Esophagus squamous epithelium (tissue), 5 donors: ENCODE measurements at regions not wholly inside any gene's neighbourhood (a gene's known extent, or its start where the extent isn't known, plus 50 kb on each side); places are given as distances from the start of the nearest gene placed in this dataset.

ENCODE experiments used
- DNase-seq: peaks from one replicate; lab custom pipeline; 2025; lab: John Stamatoyannopoulos, UW
- H3K27ac ChIP-seq, 4 donors: fragments of 200-600 bp; sonication (generic); one replicate each; pipeline ENCODE4 v1.5.1; 2016 to 2019; ENCODE audit warnings: mild to moderate bottlenecking in 1 of 4
- H3K27me3 ChIP-seq, 4 donors: fragments of 200-600 bp; sonication (generic); 1 replicate in 3 of 4; 2 replicates in 1 of 4; pipeline versions ENCODE4 v1.5.1 to v1.6.0; 2017 to 2021; ENCODE audit warnings: antibody characterized with exemption in 1 of 4
- H3K36me3 ChIP-seq, 3 donors: fragments of 200-600 bp; sonication (generic); one replicate each; pipeline ENCODE4 v1.5.1; 2016 to 2019
- H3K4me1 ChIP-seq, 3 donors: fragments of 200-600 bp; sonication (generic); one replicate each; pipeline ENCODE4 v1.5.1; 2017 to 2019
- H3K4me3 ChIP-seq, 4 donors: fragments of 200-600 bp; sonication (generic); 1 replicate in 3 of 4; 2 replicates in 1 of 4; pipeline ENCODE4 v1.5.1; 2016 to 2019; ENCODE audit warnings: mild to moderate bottlenecking in 2 of 4, moderate library complexity in 1 of 4
- H3K9me3 ChIP-seq, 3 donors: fragments of 200-600 bp; sonication (generic); one replicate each; pipeline ENCODE4 v1.5.1; 2016 to 2019
- CTCF ChIP-seq, 6 experiments: fragments of 450-650 bp in 4 of 6; fragments of 200-600 bp in 2 of 6; sonication (generic) in 2 of 6; IDR thresholded peaks; one replicate each; pipeline ENCODE4 v1.5.1; 2016 to 2019; ENCODE audit warnings: antibody characterized with exemption in 6 of 6, mild to moderate bottlenecking in 4 of 6, moderate library complexity in 4 of 6
- POLR2A ChIP-seq, 4 donors: fragments of 450-650 bp; IDR thresholded peaks; one replicate each; pipeline ENCODE4 v1.6.1; 2017; ENCODE audit warnings: antibody characterized with exemption in 4 of 4, mild to moderate bottlenecking in 4 of 4, moderate library complexity in 3 of 4
- WGBS, 2 donors: methylation state at CpG; one replicate each; pipeline ENCODE4 v1.1.5; 2018; 5-methylcytosine and 5-hydroxymethylcytosine counted together
- intact Hi-C: fragments of 100-400 bp; cut with DNase I; formaldehyde crosslinking; loops from one replicate; pipeline ENCODE4 v1.15.0; 2022
- donor health status: DM: yes; HTN: yes; CAD: no.

- no peak for DNase-seq
- H3K9me3 ChIP-seq, result no peaks in the 10 kb centered on the region
- H3K4me3 ChIP-seq, result no peak overlapping the region
- intact Hi-C loops, result no loop called here
- H3K27me3 ChIP-seq, result no peaks in the 10 kb centered on the region
- 47 to 54% methylated on average over 3 of the region's 3 CpGs for WGBS, 2 donors
- H3K4me1 ChIP-seq, result no peaks in the 10 kb centered on the region
- no peak overlapping the region for H3K27ac ChIP-seq
- H3K36me3 ChIP-seq, result no peaks in the 10 kb centered on the region
- TF ChIP-seq POLR2A (IDR thresholded peaks at IDR 0.05) (no peak), CTCF (IDR thresholded peaks at IDR 0.05) (no peak)
Observed at GRCh38 chr5:63837437-63837836, 124.8 kb downstream of the HTR1A start.

- Histone ChIP-seq H3K36me3 (no peaks in the 10 kb centered on the region), H3K4me1 (no peaks in the 10 kb centered on the region), H3K27me3 (no peaks in the 10 kb centered on the region), H3K4me3 (no peak overlapping the region), H3K27ac (no peak overlapping the region), H3K9me3 (no peaks in the 10 kb centered on the region)
- intact Hi-C loops, result no loop called here
- no peak for DNase-seq
- TF ChIP-seq CTCF (IDR thresholded peaks at IDR 0.05), result no peak
- no peak for TF ChIP-seq POLR2A (IDR thresholded peaks at IDR 0.05)
Observed at GRCh38 chr5:63831381-63831780, 130.9 kb downstream of the HTR1A start.

GRCh38 chr5:63825984-63826383 lies 136.3 kb downstream of the HTR1A start:
- no peaks in the 10 kb centered on the region for H3K9me3 ChIP-seq
- WGBS, 2 donors, result 80 to 92% methylated on average over 1 of the region's 1 CpG
- TF ChIP-seq POLR2A (IDR thresholded peaks at IDR 0.05) (no peak), CTCF (IDR thresholded peaks at IDR 0.05) (no peak)
- intact Hi-C loops, result no loop called here
- no peaks in the 10 kb centered on the region for H3K27me3 ChIP-seq
- H3K4me1 ChIP-seq, result no peaks in the 10 kb centered on the region
- no peak overlapping the region for H3K4me3 ChIP-seq
- H3K27ac ChIP-seq, result no peak overlapping the region
- no peaks in the 10 kb centered on the region for H3K36me3 ChIP-seq
- DNase-seq, result no peak

GRCh38 chr5:63823583-63823982 lies 138.7 kb downstream of the HTR1A start:
- TF ChIP-seq CTCF (IDR thresholded peaks at IDR 0.05), result no peak
- TF ChIP-seq POLR2A (IDR thresholded peaks at IDR 0.05), result no peak
- Histone ChIP-seq H3K27me3 (no peaks in the 10 kb centered on the region), H3K27ac (no peak overlapping the region), H3K4me1 (no peaks in the 10 kb centered on the region), H3K4me3 (no peak overlapping the region), H3K36me3 (no peaks in the 10 kb centered on the region), H3K9me3 (no peaks in the 10 kb centered on the region)
- WGBS, 2 donors, result 64 to 71% methylated on average over 2 of the region's 2 CpGs
- DNase-seq, result no peak
- intact Hi-C loops, result no loop called here

GRCh38 chr5:63822614-63823013 lies 139.6 kb downstream of the HTR1A start:
- no peaks in the 10 kb centered on the region for H3K36me3 ChIP-seq
- H3K27me3 ChIP-seq, result no peaks in the 10 kb centered on the region
- 7 to 10% methylated on average over 1 of the region's 1 CpG for WGBS, 2 donors
- DNase-seq, result no peak
- no peak overlapping the region for H3K27ac ChIP-seq
- H3K4me3 ChIP-seq, result no peak overlapping the region
- H3K9me3 ChIP-seq, result no peaks in the 10 kb centered on the region
- intact Hi-C loops, result no loop called here
- no peaks in the 10 kb centered on the region for H3K4me1 ChIP-seq
- no peak for TF ChIP-seq CTCF (IDR thresholded peaks at IDR 0.05)
- no peak for TF ChIP-seq POLR2A (IDR thresholded peaks at IDR 0.05)
